SK-N-MC (cell line): ENCODE measurements at regions not wholly inside any gene's neighbourhood (a gene's known extent, or its start where the extent isn't known, plus 50 kb on each side); places are given as distances from the start of the nearest gene placed in this dataset.

Experiments
- DNase-seq: peaks from one replicate; pipeline ENCODE4 v3.0.0-alpha.2; 2011; ENCODE audit warnings: low read depth, low spot score
- H3K27ac ChIP-seq: fragments of 200-600 bp; sonication (generic); 2 replicates; pipeline ENCODE4 v1.5.1; 2016; ENCODE audit warnings: mixed run types
- H3K36me3 ChIP-seq: fragments of 200-600 bp; sonication (generic); 2 replicates; pipeline ENCODE4 v1.6.1; 2017; ENCODE audit warnings: antibody characterized with exemption, low read length, mixed read lengths; ENCODE audit not compliant: insufficient read depth
- H3K4me3 ChIP-seq: fragments of 200-600 bp; sonication (generic); 2 replicates; pipeline ENCODE4 v1.5.1; 2016
- H3K9ac ChIP-seq: fragments of 200-600 bp; sonication (generic); 2 replicates; pipeline ENCODE4 v1.8.0; 2017; ENCODE audit warnings: mixed run types, mixed read lengths; ENCODE audit not compliant: insufficient read length
- H3K9me3 ChIP-seq: fragments of 200-600 bp; sonication (generic); 2 replicates; pipeline ENCODE4 v1.6.1; 2017; ENCODE audit warnings: low read depth, mild to moderate bottlenecking, antibody characterized with exemption, low read length, moderate library complexity, mixed read lengths
- EZH2 ChIP-seq: fragments of 200-600 bp; sonication (generic); IDR thresholded peaks from one replicate; pipeline ENCODE4 v1.6.1; 2017; ENCODE audit warnings: antibody characterized with exemption
- FOXP2 ChIP-seq: optimal IDR thresholded peaks from 2 replicates; pipeline ENCODE3; 2011; ENCODE audit warnings: mild to moderate bottlenecking, moderate library complexity; ENCODE audit not compliant: insufficient read depth; ENCODE audit errors: extremely low read length, control extremely low read depth
- POLR2AphosphoS5 ChIP-seq: IDR thresholded peaks from 2 replicates; pipeline ENCODE4 v1.6.1; 2012; ENCODE audit warnings: mild to moderate bottlenecking, low read depth, low read length, borderline replicate concordance

DNA sequence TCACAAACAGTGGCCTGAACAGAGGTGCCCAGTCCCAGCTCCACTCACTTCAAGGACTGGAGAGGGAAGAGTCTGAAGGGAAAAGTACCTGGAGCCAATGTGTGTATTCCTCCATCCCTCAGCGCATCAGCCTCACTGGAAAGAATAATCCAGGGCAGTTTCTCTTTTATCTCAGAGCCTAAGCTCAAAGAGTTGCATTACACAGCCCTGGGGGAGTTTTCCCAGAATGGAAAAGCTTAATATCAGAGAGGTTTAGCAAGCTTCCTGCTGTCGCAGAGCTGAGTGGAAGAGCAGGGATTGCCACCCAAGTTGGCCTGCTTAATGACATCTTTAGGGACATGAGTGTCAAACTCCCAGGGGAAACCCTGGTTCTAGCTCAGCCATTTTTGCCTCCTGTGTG lies 80.4 kb upstream of the MSX1 start:
- H3K9ac ChIP-seq: no peak overlapping the region
- H3K4me3 ChIP-seq: no peak overlapping the region
- H3K36me3 ChIP-seq: no peaks in the 10 kb centered on the region
- no peak for DNase-seq
- no peaks in the 10 kb centered on the region for H3K9me3 ChIP-seq
- TF ChIP-seq FOXP2 (no peak), EZH2 (no peak), POLR2AphosphoS5 (no peak)
- no peak overlapping the region for H3K27ac ChIP-seq

DNA sequence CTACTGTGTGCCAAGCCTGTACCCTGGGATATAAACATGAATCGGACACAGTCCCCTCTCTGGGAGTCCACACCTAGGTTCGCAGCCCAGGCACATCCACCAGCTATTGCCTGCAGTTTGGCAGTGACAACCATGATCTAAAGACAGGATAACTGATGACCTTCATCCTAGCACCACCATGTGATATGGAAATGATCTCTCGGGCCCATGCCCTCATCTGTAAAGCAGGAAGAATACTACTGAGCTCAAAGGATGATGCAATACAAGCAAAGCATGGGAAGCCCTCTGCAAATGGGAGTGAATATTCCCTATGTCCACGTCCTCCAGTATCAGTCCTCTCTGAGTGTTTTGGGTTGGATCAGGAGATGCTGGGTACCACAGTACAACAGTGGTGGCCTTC lies 80.9 kb upstream of the MSX1 start:
- DNase-seq: no peak
- no peaks in the 10 kb centered on the region for H3K36me3 ChIP-seq
- H3K4me3 ChIP-seq: no peak overlapping the region
- TF ChIP-seq POLR2AphosphoS5 (no peak), EZH2 (no peak), FOXP2 (no peak)
- H3K9ac ChIP-seq: no peak overlapping the region
- no peak overlapping the region for H3K27ac ChIP-seq
- no peaks in the 10 kb centered on the region for H3K9me3 ChIP-seq

DNA sequence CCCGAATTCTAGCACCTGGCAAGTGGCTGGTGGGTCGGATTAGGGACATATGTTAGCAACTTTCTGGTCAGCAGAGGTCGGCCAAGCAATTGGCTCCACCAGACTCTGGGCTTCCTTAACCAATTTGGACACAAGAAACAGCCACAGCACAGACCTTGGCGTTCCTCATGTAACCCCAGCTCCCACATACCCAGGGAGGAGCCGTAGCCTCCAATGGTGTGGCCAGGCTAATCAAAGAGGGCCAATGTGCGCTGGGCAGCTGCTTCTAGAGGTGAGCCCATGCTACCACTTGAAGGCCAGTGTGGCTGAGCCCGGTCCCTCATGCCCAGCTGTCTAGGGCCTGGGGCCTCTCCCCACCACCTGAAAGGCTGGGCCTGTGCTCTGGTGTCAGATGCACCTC lies 82.5 kb upstream of the MSX1 start:
- DNase-seq: no peak
- H3K36me3 ChIP-seq: no peaks in the 10 kb centered on the region
- H3K9ac ChIP-seq: no peak overlapping the region
- H3K27ac ChIP-seq: no peak overlapping the region
- no peak for TF ChIP-seq EZH2
- no peak for TF ChIP-seq POLR2AphosphoS5
- no peak for TF ChIP-seq FOXP2
- H3K9me3 ChIP-seq: no peaks in the 10 kb centered on the region
- no peak overlapping the region for H3K4me3 ChIP-seq

DNA sequence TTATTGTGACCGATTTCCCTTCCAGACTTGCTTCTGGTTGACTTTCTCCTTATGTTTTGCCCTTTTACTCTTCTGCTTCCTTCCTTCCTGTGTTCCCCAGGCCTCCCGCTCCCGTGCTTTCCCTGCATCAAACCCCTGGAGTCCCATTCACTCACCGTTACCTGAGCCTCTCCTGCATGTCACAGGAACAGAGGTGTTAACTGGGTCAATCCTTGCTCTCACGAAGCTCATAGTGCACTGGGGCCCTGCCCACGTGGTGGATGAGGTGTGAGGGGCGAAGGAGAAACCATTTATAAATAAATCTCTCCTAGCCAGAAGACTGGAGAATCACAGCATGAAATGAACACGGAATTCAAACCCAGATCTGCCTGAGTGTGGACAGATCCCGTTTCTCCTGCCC lies 83.1 kb upstream of the MSX1 start:
- Histone ChIP-seq H3K27ac (no peak overlapping the region), H3K36me3 (no peaks in the 10 kb centered on the region), H3K4me3 (no peak overlapping the region), H3K9ac (no peak overlapping the region), H3K9me3 (no peaks in the 10 kb centered on the region)
- no peak for DNase-seq
- TF ChIP-seq EZH2 (no peak), POLR2AphosphoS5 (no peak), FOXP2 (no peak)

DNA sequence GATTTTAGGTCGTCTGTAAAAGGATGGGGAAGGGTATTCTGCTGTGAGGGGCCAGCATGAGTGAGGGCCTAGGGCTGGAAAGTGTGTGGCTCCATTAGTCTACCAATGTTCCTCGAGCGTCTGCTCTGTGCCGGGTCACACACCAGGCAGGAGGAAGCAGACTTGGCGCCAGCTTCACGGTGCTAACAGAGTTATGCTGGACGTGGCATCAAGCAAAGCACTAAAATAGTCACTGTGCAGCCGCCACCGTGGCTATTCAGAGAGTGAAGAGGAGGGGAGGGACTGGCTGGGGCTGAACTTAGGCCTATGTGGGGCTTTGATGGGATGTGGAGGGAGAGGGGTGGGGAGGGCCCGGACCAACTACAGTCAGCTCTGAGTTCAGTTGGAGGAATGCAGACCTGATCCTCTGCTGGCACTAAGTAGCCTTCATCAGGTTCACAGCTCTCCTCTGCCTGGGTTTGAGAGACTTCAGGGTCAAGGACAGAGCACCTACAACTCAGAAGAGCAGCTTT lies 83.9 kb upstream of the MSX1 start:
- Histone ChIP-seq H3K9me3 (no peaks in the 10 kb centered on the region), H3K27ac (no peak overlapping the region), H3K36me3 (no peaks in the 10 kb centered on the region), H3K4me3 (no peak overlapping the region), H3K9ac (no peak overlapping the region)
- TF ChIP-seq POLR2AphosphoS5 (no peak), FOXP2 (no peak), EZH2 (no peak)
- no peak for DNase-seq

DNA sequence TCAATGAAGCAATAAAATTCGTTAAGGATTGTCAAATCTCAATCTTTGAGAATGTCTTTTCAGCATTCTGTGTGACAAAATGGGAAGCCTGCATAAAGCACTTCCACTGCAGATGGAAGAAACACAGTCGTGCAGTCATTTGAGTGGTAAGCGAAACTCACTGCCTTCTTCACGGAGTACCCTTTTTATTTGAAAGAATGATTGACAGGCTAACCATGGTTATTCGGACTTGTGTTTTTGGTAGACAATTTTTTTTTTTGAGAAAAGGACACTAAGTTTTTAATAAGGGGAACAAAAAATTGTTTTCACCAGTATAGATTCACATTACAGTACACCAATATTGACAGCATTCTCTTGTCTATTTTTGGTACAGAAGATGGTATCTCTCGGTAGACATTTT lies 86.9 kb upstream of the MSX1 start:
- DNase-seq: no peak
- no peak overlapping the region for H3K27ac ChIP-seq

DNA sequence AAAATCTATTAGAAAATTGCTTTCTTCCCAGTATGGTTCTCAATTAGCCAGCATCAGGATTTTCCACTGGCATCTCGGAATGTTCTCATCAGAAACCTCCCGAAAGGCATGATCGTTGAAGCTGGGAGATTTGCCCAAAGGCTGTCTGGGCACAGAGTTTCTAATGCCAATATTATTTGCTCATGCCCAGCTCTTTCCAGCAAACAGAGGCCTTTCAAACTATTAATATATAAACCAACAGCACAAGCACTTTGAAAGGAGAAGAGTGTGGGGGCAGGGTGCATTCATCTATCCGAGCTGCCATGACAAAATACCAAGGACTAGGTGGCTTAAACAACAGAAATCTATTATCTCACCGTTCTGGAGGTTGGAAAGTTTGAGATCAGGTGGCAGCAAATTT lies 88.3 kb upstream of the MSX1 start:
- no peaks in the 10 kb centered on the region for H3K36me3 ChIP-seq
- no peaks in the 10 kb centered on the region for H3K9me3 ChIP-seq
- DNase-seq: no peak
- H3K4me3 ChIP-seq: no peak overlapping the region
- no peak overlapping the region for H3K27ac ChIP-seq
- no peak for TF ChIP-seq EZH2
- no peak for TF ChIP-seq POLR2AphosphoS5
- no peak overlapping the region for H3K9ac ChIP-seq

More for the DNA sequence above, 86.9 kb upstream of the MSX1 start:
- TF ChIP-seq EZH2 (no peak), POLR2AphosphoS5 (no peak), FOXP2 (no peak)
- Histone ChIP-seq H3K4me3 (no peak overlapping the region), H3K9me3 (no peaks in the 10 kb centered on the region), H3K36me3 (no peaks in the 10 kb centered on the region), H3K9ac (no peak overlapping the region)

DNA sequence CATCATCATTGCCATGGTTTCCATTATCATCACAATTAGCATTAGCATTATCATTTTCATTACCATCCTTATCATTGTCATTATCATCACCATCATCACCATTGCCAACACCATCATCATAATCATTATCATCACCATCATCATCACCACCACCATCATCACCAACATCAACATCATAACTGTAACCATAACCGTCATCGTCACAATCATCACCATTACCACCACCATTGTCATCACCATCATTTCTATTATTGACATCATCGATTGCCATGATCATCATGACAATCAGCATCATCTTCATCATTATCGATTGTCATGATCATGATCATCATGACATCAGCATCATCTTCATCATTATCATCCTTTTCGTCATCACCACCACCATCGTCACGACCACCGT lies 88.9 kb upstream of the MSX1 start:
- Histone ChIP-seq H3K9me3 (no peaks in the 10 kb centered on the region), H3K4me3 (no peak overlapping the region), H3K36me3 (no peaks in the 10 kb centered on the region), H3K27ac (no peak overlapping the region), H3K9ac (no peak overlapping the region)
- TF ChIP-seq EZH2 (no peak), FOXP2 (no peak), POLR2AphosphoS5 (no peak)
- DNase-seq: no peak

DNA sequence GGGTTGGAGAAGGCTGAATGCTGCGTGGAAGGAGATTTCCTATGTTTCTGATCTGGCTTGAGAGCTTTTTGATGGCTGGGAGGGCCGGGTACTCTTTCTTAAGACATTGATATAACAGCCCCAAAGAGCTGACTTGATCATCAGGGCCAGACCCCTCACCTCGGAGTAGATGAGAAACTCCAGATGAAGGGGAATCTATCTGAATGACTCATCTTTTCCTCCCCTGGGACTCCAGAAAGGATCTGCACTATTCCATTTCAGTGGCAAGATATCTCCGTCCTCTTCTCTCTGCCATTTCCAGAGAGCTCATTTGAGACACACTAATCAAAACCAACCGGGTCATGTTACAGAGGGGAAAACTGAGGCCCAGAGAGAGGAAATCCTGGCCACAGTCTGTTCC lies 92.9 kb upstream of the MSX1 start:
- Histone ChIP-seq H3K9ac (no peak overlapping the region), H3K27ac (no peak overlapping the region), H3K9me3 (no peaks in the 10 kb centered on the region), H3K36me3 (no peaks in the 10 kb centered on the region), H3K4me3 (no peak overlapping the region)
- TF ChIP-seq FOXP2: no peak
- TF ChIP-seq EZH2: no peak
- no peak for DNase-seq
